ENCODE measurements at regions not wholly inside any gene's neighbourhood (a gene's known extent, or its start where the extent isn't known, plus 50 kb on each side); places are given as distances from the start of the nearest gene placed in this dataset.

- in situ Hi-C loops (cut with MboI; ENCODE audit: low sequenced_read_pairs, unreplicated experiment), result no loop called here
- DNase-seq (ENCODE audit: low spot score), result no peak
- no peak for TF ChIP-seq CTCF (IDR thresholded peaks at IDR 0.05; ENCODE audit: borderline replicate concordance, control extremely low read depth, extremely low read depth, insufficient read depth, missing control alignments)
These were observed 127.5 kb upstream of the TNS3 start for GRCh38 chr7:47709451-47709850.

DNA sequence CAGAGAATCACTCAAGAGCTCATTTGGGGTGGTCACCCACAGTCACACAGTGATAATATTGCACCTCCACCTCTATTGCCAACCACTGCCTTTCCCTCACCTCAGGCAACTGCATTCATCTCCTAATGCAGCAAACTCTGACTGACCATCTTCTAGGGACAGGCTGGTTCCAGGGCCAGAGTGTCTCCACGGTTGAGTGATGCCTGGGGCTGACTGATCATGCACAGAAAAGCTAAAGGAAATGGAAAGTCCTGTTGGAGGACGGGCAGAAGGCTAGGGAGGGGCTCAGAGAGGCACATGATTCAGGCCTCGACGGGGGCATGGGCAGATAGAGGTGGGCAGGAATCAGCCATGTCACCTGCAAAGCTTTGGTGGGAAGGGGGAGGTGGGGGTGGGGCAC, 127.1 kb upstream of the TNS3 start:
- TF ChIP-seq CTCF (IDR thresholded peaks at IDR 0.05; ENCODE audit: borderline replicate concordance, control extremely low read depth, extremely low read depth, insufficient read depth, missing control alignments), result no peak
- in situ Hi-C loops (cut with MboI; ENCODE audit: low sequenced_read_pairs, unreplicated experiment), result no loop called here
- DNase-seq (ENCODE audit: low spot score), result no peak

DNA sequence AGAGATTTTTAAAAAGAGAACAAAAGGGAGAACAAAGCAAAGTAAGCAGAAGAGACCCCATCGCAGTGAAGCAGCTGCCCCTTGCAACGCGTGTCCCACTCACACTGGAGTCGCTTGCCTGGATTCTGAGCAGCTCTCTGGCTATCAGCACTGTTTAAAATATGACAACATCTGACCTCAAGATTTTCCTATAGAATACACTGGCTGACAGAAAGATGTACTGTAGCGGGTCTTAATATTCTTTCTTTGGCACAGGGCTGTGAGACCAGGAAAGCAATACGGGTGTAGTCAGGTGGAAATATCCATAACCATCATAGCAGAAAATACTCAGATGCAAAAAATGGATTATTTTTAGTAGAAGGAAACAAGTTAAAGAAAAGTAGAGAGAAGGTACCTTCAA, 125.7 kb upstream of the TNS3 start:
- in situ Hi-C loops (cut with MboI; ENCODE audit: low sequenced_read_pairs, unreplicated experiment), result no loop called here
- no peak for TF ChIP-seq CTCF (IDR thresholded peaks at IDR 0.05; ENCODE audit: borderline replicate concordance, control extremely low read depth, extremely low read depth, insufficient read depth, missing control alignments)
- no peak for DNase-seq (ENCODE audit: low spot score)

DNA sequence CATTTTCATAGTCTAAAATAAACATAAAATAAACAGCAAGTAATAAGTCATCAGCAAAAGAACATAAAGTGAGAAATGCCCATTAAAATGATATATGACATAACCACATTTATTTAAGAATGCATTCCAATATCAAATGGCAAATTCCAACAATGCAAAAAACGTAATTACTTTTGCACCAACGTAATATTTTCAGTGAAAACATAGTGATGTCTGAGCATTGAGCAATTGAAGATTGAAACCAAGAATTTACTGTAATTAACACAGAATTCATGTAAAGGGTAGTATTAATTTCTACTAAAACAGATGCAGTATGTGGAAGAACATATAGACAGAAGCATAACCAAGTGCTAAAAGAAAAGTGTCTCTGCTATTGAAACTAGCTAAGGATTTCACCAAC, 123.0 kb upstream of the TNS3 start:
- in situ Hi-C loops (cut with MboI; ENCODE audit: low sequenced_read_pairs, unreplicated experiment), result no loop called here
- no peak for TF ChIP-seq CTCF (IDR thresholded peaks at IDR 0.05; ENCODE audit: borderline replicate concordance, control extremely low read depth, extremely low read depth, insufficient read depth, missing control alignments)
- DNase-seq (ENCODE audit: low spot score), result no peak

DNA sequence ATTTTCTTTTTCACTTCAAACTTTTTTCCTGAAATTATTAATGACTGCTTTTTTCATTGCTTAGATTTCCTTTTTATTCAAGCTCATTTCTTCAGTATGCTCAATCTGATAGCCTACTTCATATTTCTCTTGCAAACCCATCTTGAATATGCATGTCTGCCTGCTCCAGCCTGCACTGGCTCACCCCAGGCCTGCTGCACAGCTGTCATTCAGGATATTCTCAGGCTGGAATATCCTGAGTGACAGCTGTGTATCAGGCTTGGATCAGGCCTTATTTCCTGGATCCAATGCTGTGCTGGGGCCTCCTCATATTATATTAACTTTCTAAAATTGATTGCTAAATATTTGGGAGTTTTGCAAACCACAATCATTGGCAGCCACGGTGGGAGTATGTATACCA, 120.2 kb upstream of the TNS3 start:
- TF ChIP-seq CTCF (IDR thresholded peaks at IDR 0.05; ENCODE audit: borderline replicate concordance, control extremely low read depth, extremely low read depth, insufficient read depth, missing control alignments), result no peak
- in situ Hi-C loops (cut with MboI; ENCODE audit: low sequenced_read_pairs, unreplicated experiment), result no loop called here
- DNase-seq (ENCODE audit: low spot score), result no peak

DNA sequence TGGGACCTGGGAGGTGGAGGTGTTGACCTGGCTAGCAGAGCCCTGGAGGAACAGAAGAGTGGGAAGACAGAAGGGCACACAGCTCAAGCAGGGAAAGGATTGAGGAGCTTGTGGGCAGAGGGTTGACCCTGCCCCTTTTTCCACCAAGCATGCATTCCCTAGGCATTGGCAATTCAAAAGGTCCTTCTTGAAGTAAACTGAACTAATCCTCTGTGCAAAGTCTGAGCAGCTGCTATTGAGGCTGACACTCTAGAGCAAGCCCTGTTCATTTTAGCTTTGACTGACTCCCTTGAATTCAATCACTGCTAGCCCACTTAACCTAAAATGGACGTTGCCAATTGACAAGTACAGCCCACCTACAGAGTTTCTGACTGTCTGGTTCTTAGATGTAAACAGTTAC, 116.5 kb upstream of the TNS3 start:
- no peak for TF ChIP-seq CTCF (IDR thresholded peaks at IDR 0.05; ENCODE audit: borderline replicate concordance, control extremely low read depth, extremely low read depth, insufficient read depth, missing control alignments)
- DNase-seq (ENCODE audit: low spot score), result no peak
- in situ Hi-C loops (cut with MboI; ENCODE audit: low sequenced_read_pairs, unreplicated experiment), result no loop called here

DNA sequence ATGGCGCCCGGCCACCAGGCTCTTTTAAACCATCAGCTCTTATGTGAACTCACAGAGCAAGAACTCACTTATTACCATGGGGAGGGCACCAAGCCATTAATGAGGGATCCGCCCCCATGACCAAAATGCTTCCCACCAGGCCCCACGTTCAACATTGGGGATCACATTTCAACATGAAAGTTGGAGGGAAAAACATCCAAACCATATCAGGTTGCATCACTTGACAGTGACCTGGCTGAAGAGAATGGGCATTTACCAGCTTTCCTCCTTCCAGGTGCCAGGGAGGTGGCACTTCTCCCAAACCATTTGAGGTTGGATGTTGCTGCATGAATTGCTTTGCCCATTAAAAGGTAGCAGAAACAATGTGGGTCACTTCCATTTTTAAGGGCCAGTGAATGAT, 115.6 kb upstream of the TNS3 start:
- no peak for DNase-seq (ENCODE audit: low spot score)
- no peak for TF ChIP-seq CTCF (IDR thresholded peaks at IDR 0.05; ENCODE audit: borderline replicate concordance, control extremely low read depth, extremely low read depth, insufficient read depth, missing control alignments)
- in situ Hi-C loops (cut with MboI; ENCODE audit: low sequenced_read_pairs, unreplicated experiment), result no loop called here

Data from GM13976 (cell line).